GM19468 (cell line): ENCODE measurements at regions not wholly inside any gene's neighbourhood (a gene's known extent, or its start where the extent isn't known, plus 50 kb on each side); places are given as distances from the start of the nearest gene placed in this dataset.
"Not testable (repeated sequence)": the region's sequence is repeated elsewhere in the genome, so short reads cannot be mapped to it uniquely, and the experiment has no call there.

Experiments
- ATAC-seq: cut with Tn5 transposase; IDR thresholded peaks from one replicate; pipeline ENCODE4 v1.9.1; 2021; ENCODE audit warnings: mild to moderate bottlenecking, moderate library complexity, moderate number of reproducible peaks; ENCODE audit not compliant: unreplicated experiment; ENCODE audit errors: extremely low read depth

DNA sequence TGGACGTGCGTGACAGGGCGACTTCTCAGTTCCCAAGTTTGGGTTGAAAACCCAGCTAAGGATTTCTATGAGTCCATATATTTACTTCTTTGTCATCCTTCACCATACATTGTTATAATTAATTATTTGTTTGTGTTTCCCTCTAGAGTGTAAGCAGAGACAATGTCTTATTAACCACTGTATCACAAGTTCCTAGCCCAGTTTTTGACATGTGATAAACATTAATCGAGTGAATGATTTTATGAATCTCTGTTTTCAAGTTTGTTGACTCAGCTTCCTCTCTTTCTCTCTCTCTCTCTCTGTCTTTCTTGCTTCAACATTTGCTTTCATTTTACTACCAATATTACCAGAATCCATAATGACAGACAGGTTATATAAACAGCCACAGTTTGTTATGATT lies 1259.6 kb upstream of the TENM4 start:
- ATAC-seq: no peak

DNA sequence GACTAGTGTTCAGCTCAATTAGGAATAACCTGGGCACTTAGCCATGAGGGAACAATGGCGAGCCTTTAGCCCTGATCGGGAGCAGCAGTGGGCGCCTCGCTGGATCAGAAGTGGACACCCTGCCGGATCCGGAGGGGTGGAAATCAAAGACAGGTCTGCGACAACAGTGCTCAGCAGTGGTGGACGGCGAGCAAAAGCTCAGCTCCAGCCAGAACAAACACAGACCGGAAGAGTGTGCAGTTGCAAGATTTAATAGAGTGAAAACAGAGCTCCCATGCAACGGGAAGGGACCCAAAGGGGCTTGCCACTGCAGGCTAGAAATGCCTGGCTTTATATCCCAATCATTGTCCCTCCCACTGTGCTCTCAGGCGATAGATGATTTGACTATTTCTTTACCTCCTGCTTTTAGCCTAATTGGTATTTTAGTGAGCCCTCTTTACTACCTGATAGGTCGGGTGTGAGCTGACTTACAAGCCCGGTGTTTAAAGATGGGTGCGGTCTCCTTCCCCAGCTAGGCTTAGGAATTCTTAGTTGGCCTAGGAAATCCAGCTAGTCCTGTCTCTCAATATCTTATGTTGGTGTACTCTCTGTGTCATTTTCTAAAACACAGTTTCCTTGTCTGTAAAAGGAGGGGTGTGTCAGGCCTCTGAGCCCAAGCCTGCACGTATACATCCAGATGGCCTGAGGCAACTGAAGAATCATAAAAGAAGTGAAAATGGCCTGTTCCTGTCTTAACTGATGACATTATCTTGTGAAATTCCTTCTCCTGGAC lies 1258.8 kb upstream of the TENM4 start:
- not testable (repeated sequence) for ATAC-seq

DNA sequence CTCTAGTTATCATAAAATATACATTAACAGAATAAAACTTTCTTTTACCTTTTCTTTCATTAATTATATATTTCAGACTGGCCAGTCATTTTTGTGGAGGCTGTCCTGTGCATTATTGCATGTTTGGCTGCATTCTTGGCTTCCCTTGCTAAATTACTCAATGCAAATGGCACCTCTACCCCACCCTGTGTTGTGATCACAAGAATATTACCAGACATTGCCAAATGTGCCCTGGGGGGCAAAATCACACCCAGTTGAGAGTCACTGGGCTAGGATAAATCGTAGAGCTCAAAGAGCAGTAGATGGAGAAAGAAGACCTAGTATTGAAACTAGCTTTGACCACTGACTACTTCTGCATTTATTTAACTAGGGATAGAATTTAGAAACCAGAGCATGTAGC lies 1257.8 kb upstream of the TENM4 start:
- ATAC-seq: no peak

DNA sequence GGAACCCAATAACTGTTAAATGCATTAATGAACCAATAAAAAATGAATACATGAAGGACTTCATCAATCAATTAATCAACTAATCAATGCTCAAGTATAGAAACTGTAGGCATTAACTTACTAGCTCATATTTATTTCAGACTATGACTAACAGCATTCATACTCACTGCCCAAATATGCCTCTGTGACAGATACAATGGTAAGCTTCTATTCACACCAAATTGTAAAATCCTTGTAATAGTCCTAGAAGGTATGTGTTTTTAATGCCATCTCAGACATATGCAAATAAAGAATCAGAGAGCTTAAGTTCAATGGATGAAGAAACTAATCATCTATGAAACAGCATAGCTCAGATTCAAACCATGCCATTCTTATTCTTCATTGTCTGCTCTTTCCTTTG lies 1253.6 kb upstream of the TENM4 start:
- no peak for ATAC-seq

DNA sequence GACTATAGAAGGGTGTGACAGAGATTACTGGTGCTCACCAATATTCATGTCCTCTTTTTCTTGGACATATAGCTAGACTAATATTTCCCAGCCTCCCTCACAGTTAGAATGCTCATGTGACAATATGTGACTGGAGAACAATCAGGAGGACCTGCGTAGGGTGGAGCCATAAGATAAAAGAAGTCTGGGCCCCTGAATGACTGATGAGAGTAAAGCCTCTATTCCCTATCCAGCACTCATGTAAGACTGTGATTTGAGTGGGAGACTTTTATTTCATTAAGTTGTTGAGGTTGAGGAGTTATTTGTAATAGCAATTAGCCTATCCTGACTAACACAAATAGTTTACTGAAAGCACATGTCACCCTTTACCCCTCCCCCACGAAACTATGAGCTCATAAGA lies 1247.1 kb upstream of the TENM4 start:
- no peak for ATAC-seq

DNA sequence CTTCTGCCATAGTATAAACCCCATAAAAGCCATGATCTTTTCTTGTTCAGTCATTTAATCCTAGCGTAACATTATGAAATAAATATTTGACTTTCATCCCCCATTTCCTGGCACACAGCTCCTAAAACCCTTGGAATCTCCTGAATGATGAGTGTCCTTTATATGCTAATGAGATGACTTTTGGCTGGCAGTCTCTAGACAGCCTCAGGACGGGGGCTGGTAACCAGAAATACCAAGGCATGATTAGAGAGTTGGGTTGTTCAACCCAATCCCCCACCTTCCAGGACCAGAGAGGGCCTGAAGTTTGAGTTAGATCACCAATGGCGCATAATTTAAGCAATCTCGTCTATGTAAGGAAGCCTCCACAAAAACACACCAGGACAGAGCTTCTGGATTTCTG lies 1246.1 kb upstream of the TENM4 start:
- no peak for ATAC-seq

DNA sequence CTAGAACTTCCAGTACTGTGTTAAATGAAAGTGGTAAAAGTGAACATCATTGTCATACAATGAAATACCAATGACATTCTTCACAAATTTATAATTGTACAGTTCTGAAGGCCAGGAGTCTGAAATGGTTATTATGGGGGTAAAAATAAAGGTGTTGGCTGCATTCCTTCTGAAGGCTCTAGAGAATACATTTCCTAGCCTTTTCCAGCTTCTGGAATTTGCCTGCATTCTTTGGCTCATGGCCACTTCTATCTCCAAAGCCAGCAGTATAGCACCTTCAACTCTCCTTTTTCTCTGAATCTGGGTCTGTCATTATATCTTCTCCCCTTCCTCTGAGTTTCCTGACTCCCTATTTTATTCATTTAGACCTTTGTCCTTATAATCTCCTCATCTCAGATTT lies 1232.7 kb upstream of the TENM4 start:
- no peak for ATAC-seq

DNA sequence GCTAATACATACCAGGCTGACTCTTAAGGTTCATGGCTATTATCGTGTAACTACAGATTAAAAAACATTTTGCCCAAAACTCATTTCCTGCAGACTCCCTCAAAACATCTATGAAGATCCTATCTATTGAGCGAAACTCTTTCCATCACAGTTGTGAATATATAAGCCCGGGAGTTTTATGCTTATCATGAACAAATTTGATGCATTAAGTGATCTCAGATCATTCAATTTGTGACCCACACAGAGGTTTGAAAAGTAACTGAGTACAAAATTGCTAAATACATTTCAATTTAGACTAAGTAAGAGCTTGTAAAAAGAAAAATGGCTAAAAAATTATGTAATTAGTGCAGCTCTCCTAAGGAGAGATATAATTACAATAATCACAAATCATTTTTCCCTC lies 1228.8 kb upstream of the TENM4 start:
- ATAC-seq: no peak

DNA sequence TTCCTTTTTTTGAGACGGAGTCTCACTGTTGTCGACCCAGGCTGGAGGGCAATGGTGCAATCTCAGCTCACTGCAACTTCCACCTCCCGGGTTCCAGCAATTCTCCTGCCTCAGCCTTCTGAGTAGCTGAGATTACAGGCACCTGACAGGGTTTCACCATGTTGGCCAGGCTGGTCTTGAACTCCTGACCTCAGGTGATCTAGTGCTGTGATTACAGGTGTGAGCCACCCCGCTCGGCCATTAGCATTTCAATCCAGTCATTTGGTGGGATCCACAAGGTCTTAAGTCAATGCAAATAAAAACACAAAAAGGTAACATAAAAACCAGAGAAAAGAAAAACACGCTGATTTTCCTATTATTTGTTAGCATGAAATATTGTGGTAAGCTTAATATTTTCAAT lies 1227.2 kb upstream of the TENM4 start:
- ATAC-seq: no peak

DNA sequence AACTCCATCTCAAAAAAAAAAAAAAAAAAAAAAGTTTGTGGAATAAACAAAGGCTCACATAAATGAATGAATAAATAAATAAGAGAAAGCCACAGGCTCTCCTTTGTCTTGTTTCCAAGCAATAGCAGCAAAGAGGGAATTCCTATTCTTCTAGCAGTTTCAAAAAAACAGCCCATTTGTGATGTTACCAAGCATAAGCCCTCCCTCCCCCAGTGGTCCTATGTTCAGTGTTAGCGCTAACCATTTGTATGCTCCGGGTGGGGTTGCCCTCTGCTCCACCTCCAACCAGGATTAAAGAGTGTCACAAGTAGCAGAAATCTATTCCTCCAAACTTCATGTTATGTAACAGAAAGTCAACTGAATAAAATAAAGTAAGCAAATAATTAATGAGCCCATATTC lies 1215.0 kb upstream of the TENM4 start:
- no peak for ATAC-seq

DNA sequence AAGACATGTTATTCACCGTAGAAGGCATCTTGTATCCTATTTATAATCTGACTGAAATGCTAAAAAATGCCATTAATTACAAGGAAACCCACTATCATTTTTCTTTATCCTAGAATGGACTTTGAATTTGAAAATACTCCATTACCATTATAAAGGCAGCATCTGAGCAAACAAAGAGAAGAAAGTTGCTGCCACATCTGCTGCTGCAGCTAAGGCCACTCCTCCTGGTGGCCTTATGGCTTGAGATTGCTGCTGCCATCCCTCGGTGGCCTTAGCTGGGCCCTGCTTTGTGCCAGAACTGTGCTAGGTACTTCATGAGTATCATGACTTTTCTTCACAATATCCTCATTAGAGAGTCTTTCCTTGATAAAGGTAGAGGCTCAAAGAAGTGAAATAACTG lies 1210.1 kb upstream of the TENM4 start:
- no peak for ATAC-seq

DNA sequence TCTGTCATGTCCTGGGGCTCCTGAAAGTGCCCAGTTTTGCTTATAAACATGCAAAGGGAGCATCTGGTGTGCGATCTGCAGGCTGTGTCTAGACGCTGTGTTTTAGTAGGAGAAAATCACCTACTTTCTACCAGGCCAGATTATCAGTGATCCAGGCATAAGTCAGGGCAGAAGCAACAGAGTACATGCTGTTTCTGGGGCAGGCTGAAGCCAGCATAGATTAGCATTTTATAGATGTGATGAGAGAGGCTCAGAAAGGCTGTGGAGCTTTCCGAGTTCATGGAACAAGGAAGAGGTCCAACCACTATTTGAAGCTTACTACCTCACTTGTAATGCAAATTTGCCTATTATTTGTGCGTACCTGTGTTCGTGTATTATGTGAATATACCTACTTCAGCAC lies 1208.4 kb upstream of the TENM4 start:
- no peak for ATAC-seq

DNA sequence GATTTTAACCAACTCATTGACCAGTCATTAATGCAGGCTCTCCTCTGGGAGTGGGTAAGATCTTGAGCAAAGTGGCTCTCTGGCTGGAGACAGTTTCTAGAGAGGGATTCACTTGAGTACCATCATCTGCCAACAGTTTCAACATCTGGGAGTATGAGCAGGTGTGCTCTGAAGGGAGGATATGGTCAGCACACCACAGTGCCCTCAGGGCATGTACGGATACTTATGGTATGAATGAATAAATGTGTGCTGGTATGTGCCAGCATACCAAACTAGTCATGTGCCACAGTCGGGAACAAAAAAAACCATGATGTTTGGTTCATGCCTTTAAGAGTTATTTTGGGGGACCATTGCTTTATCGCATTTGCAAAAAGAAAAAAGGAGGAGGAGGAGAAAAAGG lies 1197.5 kb upstream of the TENM4 start:
- ATAC-seq: no peak

DNA sequence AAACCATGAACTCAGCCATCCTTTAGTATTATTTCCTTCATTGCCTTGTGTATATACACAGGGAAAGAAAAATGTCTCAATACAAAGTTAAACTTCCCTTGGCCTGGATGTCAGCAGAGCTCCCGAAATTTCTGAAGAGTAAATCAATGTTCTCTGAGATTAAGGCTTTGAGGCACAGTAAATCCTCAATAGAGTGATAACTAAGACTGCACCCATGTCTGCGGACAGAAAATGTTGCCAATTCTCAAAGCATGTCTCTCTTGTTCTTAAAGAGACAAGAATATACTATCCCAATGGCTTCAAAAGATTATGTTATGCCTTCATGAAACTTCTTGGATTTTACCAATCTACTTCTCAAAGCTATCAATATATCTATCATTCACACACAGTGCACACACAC lies 1196.7 kb upstream of the TENM4 start:
- no peak for ATAC-seq

DNA sequence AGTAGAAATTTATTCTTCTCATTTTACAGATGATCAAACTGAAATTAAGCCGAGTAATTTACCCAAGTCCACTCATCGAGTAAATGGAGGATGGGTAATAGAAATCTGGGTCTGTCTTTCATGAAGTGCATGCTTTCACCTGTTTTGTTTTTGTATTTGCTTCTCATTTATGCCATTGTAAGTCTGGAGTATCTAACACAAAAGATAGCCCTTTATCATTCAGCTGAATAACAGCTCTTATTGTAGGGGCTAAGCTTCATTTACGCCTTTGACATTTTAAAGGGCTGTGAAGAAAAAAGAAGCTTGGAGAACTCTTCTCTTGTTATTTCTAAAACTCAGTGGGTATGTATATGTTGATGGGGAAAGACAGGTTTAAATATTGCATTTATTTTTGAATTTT lies 1196.2 kb upstream of the TENM4 start:
- ATAC-seq: no peak

DNA sequence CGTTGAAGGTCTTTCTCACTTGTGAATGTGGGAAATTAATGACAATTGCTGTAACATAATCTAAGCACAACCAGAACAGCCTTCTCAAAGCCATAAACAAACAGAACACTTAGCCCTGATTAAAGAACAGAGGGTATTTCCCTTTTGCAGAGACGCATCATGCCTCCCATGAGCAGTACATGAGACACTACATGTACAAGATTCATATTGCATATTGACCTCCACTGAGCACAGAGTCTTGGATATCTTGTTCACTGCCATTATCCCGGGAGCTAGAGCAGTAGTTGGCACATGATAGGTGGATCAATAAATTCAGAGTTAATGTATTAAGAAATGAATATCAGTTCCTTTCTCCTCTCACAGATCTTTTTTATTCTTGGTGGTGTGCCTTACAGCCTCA lies 1194.3 kb upstream of the TENM4 start:
- no peak for ATAC-seq

DNA sequence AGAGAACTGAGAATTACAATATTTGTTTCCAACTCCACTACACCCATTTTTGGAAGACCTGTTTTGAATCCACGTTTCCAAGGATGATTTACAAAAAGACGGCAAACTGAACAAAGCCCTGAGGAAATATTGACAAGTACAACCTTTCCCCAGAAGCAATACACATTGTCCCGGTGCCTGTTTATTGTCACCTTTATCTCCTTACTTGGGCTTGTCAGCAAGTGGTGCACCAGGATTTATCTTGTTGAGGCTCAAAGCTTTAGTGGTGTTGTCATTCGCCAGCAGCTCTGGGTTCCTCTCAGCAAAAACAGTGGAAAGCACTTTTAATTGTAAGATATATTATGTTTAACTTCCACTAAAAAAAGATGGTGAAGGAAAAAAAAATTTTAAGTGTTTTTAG lies 1191.9 kb upstream of the TENM4 start:
- ATAC-seq: no peak

DNA sequence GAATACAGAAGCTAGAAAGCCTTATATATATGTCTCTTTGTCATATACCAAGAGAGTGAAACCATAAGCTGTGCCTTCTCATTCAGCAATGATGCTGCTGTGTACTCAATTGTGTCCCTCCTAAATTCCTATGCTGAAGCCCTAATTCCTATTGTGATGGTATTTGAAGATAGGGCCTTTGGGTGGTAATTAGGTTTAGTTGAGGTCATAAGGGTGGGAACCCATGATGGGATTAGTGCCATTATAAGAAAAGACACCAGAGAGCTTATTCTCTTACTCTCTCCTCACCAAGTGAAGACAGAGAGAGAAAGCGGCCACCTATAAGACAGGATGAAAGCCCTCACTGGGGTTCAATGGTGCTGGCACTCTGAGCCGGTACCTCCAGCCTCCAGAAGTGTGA lies 1191.3 kb upstream of the TENM4 start:
- ATAC-seq: no peak

DNA sequence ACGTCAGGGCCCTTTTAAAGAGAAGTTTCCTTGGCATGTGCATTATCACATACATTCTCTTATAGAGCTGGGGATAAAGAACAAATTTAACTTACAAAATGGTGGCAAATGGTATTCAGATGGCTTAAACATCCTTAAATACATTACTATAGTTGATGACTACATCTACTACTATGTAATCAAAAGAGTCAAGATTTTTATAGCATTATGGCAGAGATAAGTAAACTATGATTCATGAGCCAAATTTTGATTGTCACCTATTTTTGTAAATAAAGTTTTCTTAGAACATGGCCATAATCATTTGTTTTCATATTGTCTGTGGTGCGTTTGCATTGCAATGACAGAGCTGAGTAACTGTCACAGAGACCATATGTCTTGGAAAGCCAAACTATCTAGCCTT lies 1188.6 kb upstream of the TENM4 start:
- ATAC-seq: no peak

DNA sequence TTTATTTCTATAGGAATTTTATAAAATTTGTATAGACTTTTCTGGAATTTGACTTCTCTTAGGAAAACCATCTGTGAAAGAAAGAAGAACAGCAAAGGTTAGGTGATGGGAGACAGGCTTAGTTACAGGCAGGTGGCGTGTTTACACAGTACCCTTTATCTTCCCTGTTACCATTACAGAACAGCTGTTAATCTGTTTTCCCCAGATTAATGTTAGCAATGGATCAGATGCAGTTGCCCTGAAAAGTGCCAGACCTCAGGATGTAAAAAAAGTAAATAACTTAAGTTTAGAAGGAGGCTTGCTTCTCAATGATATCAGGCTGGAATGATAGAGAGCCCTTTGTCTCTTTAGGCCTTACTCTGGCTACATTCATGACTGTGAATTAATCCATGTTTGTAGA lies 1186.5 kb upstream of the TENM4 start:
- ATAC-seq: no peak

DNA sequence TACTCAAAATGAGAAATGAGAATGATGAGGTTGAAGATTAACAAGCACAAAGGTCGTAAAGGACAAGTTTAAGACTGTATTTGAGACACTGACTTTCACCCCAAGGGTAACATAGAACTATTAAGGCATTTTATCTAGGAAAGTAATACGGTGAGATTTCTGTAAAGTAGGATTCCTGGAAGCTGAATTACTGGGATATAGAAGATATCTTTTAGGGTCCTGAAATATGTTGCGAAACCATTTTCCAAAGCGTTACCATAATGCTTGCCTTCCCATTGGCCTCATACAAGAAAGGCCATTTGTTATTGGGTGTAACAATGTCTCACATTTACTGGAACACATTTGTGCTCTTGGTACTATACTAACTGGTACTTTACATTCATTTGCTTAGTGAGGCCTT lies 1185.9 kb upstream of the TENM4 start:
- ATAC-seq: no peak

DNA sequence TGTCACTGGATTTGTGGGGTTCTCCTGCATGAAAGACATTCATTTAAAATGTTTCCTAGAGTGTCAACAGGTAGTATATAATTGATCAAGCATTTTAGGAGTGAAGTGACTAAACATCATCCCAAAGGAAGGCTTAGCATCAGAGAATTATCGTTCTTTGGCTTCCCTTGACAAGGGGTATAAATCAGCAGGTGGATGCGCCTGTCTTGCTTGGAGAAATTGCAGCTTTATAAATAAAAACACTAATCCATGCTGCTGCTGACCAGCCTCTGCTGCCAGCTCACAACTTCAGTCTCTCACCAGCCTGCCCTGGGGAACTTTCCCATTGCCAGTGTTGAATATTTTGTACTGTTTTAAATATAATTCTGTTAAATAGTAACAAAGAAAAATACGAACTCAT lies 1184.7 kb upstream of the TENM4 start:
- no peak for ATAC-seq

DNA sequence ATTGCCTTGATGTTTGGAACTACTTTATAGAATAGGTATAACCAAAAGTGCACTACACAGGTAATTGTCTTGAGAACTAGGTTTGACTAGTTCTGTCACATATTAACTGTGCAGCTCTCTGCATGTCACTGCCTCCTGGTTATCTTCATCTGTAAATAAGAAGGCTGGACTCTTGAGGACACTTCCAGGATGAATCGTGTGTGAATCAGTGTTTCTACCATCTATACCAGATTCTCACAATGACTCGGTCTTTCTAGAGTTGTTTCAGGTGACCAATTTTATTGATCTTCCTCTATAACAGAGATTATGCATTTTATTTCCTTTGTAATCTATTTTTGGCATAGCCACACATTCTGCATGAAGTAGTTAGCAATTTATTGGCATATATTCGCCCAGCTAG lies 1181.0 kb upstream of the TENM4 start:
- no peak for ATAC-seq
